Neuronal stem cell (in vitro differentiated cells): ENCODE measurements at regions not wholly inside any gene's neighbourhood (a gene's known extent, or its start where the extent isn't known, plus 50 kb on each side); places are given as distances from the start of the nearest gene placed in this dataset.

Experiments
- DNase-seq: peaks from one replicate; pipeline ENCODE4 v3.0.0-alpha.2; 2013; ENCODE audit warnings: low spot score
- H2AFZ ChIP-seq: one replicate; pipeline ENCODE4 v1.6.1; 2013; ENCODE audit warnings: mild to moderate bottlenecking, low read length, inconsistent platforms
- H2AK5ac ChIP-seq: 2 replicates; pipeline ENCODE4 v1.6.1; 2013; ENCODE audit warnings: low read depth, mild to moderate bottlenecking, inconsistent platforms, low read length, moderate library complexity, mixed read lengths
- H2BK120ac ChIP-seq: 2 replicates; pipeline ENCODE4 v1.6.1; 2013; ENCODE audit warnings: low read depth, mild to moderate bottlenecking, inconsistent platforms, low read length, moderate library complexity, mixed read lengths
- H2BK12ac ChIP-seq: one replicate; pipeline ENCODE4 v1.6.1; 2013; ENCODE audit warnings: low read length, inconsistent platforms
- H2BK15ac ChIP-seq: 2 replicates; pipeline ENCODE4 v1.6.1; 2013; ENCODE audit warnings: mild to moderate bottlenecking, low read length, inconsistent platforms, mixed read lengths
- H2BK5ac ChIP-seq: one replicate; pipeline ENCODE4 v1.6.1; 2013; ENCODE audit warnings: inconsistent platforms, mild to moderate bottlenecking, low read length, moderate library complexity
- H3K14ac ChIP-seq: one replicate; pipeline ENCODE4 v1.6.1; 2013; ENCODE audit warnings: low read length, inconsistent platforms
- H3K18ac ChIP-seq: 2 replicates; pipeline ENCODE4 v1.6.1; 2013; ENCODE audit warnings: low read length, inconsistent platforms
- H3K23ac ChIP-seq: 2 replicates; pipeline ENCODE4 v1.6.1; 2013; ENCODE audit warnings: low read depth, mild to moderate bottlenecking, mixed read lengths, low read length, inconsistent platforms; ENCODE audit not compliant: poor library complexity
- H3K27ac ChIP-seq: replicated peaks from 3 replicates; pipeline ENCODE4 v1.5.1; 2013; ENCODE audit warnings: low read length, inconsistent platforms
- H3K27me3 ChIP-seq, 3 experiments: 2 replicates each; pipeline ENCODE4 v1.6.1; 2013; ENCODE audit warnings: low read length in 3 of 3, mild to moderate bottlenecking in 2 of 3, inconsistent platforms in 1 of 3, low read depth in 1 of 3, mixed read lengths in 1 of 3, moderate library complexity in 1 of 3; ENCODE audit not compliant: control insufficient read depth in 3 of 3, insufficient read depth in 3 of 3
- H3K36me3 ChIP-seq, 2 donors: replicated peaks in 1 of 2; 2 replicates each; pipeline ENCODE4 v1.6.1; 2013; ENCODE audit warnings: low read length in 2 of 2; ENCODE audit not compliant: control insufficient read depth in 2 of 2, insufficient read depth in 2 of 2
- H3K4ac ChIP-seq: 2 replicates; pipeline ENCODE4 v1.6.1; 2013; ENCODE audit warnings: inconsistent platforms, mild to moderate bottlenecking, low read length, moderate library complexity
- H3K4me1 ChIP-seq, 2 donors: 1 replicate in 1 of 2; 2 replicates in 1 of 2; pipeline ENCODE4 v1.6.1; 2013; ENCODE audit warnings: low read length in 2 of 2, low read depth in 1 of 2; ENCODE audit not compliant: control insufficient read depth in 2 of 2, insufficient read depth in 1 of 2
- H3K4me2 ChIP-seq: one replicate; pipeline ENCODE4 v1.6.1; 2013; ENCODE audit warnings: mild to moderate bottlenecking, low read length, inconsistent platforms; ENCODE audit not compliant: insufficient read depth, poor library complexity, severe bottlenecking
- H3K4me3 ChIP-seq, 2 donors: 2 replicates each; pipeline ENCODE4 v1.5.1; 2013; ENCODE audit warnings: low read length in 2 of 2, mild to moderate bottlenecking in 2 of 2, inconsistent platforms in 1 of 2, moderate library complexity in 1 of 2
- H3K79me1 ChIP-seq: one replicate; pipeline ENCODE4 v1.6.1; 2013; ENCODE audit warnings: low read depth, mild to moderate bottlenecking, inconsistent platforms, low read length, moderate library complexity
- H3K9ac ChIP-seq: one replicate; pipeline ENCODE4 v1.6.1; 2013; ENCODE audit warnings: mild to moderate bottlenecking, low read depth, low read length, inconsistent platforms; ENCODE audit not compliant: poor library complexity
- H3K9me3 ChIP-seq, 2 donors: replicated peaks in 1 of 2; 2 replicates each; pipeline versions ENCODE3 to v1.6.1; 2013; ENCODE audit warnings: low read length in 2 of 2, mild to moderate bottlenecking in 2 of 2, inconsistent platforms in 1 of 2, low read depth in 1 of 2, mixed read lengths in 1 of 2, moderate library complexity in 1 of 2; ENCODE audit not compliant: control insufficient read depth in 2 of 2, insufficient read depth in 1 of 2
- H4K8ac ChIP-seq: one replicate; pipeline ENCODE4 v1.6.1; 2013; ENCODE audit warnings: low read depth, mild to moderate bottlenecking, inconsistent platforms, low read length, moderate library complexity
- H4K91ac ChIP-seq: one replicate; pipeline ENCODE4 v1.6.1; 2013; ENCODE audit warnings: low read length, low read depth, mild to moderate bottlenecking, inconsistent platforms; ENCODE audit not compliant: poor library complexity
- WGBS, 2 donors: extraction: QIAGEN DNeasy Blood & Tissue Kit; methylation state at CpG; one replicate each; pipeline ENCODE4 v1.1.7; 2013; ENCODE audit warnings: missing lambda C conversion rate in 2 of 2, mixed read lengths in 1 of 2; ENCODE audit not compliant: insufficient read length in 2 of 2, insufficient replicate concordance in 1 of 2; ENCODE audit errors: extremely low coverage in 2 of 2; 5-methylcytosine and 5-hydroxymethylcytosine counted together

GRCh38 chr3:137524751-137525150 lies 239.4 kb upstream of the SOX14 start:
- no peak overlapping the region for H3K4ac ChIP-seq
- no peak overlapping the region for H4K8ac ChIP-seq
- no peaks in the 10 kb centered on the region for H3K27me3 ChIP-seq
- H3K4me3 ChIP-seq: no peak overlapping the region
- H3K4me1 ChIP-seq: peaks cover 0 to 6% of the 10 kb centered on the region in 2 donors
- H2AFZ ChIP-seq: no peak overlapping the region
- no peak overlapping the region for H2BK5ac ChIP-seq
- no peak overlapping the region for H2BK120ac ChIP-seq
- no peaks in the 10 kb centered on the region for H3K79me1 ChIP-seq
- H2BK15ac ChIP-seq: no peak overlapping the region
- no peak overlapping the region for H2BK12ac ChIP-seq
- DNase-seq: no peak
- H4K91ac ChIP-seq: no peak overlapping the region
- H3K36me3 ChIP-seq: no peaks in the 10 kb centered on the region
- no peak overlapping the region for H3K9ac ChIP-seq
- H3K23ac ChIP-seq: no peak overlapping the region
- no peak overlapping the region for H3K18ac ChIP-seq
- no peak overlapping the region for H3K4me2 ChIP-seq
- WGBS, 2 donors: 100% methylated on average over 1 of the region's 1 CpG
- H3K9me3 ChIP-seq: no peaks in the 10 kb centered on the region
- H3K27ac ChIP-seq: no peak overlapping the region
- no peak overlapping the region for H2AK5ac ChIP-seq
- no peak overlapping the region for H3K14ac ChIP-seq

DNA sequence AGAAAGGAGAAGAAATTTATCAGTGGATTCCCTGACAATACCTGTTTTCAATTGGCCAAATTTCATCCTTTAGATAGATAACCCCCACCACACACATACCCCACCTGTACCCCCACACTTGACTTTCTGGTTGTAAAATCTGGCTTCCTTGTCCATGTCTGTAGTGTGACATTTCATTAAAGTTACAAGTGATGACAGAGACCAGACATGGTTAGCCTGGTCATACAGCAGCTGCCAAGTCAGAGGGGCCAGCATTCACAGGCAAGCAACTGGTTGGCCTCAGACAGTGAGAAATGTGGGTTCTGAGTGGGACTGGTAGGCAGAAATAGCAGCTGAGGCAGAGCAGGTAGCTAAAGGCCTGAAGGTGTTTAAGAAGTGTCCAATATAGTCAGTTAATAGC lies 238.6 kb upstream of the SOX14 start:
- no peak overlapping the region for H3K4me2 ChIP-seq
- no peaks in the 10 kb centered on the region for H3K79me1 ChIP-seq

DNA sequence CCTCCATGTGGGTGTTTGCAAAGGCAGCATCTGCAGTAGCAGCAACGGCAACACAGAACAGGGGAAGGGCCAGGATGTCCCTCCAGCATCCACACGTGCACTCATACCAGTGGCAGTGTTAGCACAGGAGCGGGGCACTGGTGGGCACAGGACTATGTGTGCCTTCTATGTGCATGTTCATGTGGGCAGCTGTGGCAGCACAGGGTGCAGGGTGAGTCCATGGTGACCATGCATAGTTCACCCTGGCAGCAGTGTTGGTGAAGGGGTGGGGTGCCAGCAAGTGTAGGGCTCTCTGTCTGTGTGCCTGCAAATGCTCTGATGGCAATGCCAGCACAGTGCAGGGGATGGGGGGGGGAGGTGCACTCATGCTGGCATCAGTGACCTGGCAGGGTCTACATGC lies 222.1 kb upstream of the SOX14 start:
- no peak for DNase-seq
- Histone ChIP-seq H2AFZ (no peak overlapping the region), H4K8ac (no peak overlapping the region), H3K4me2 (no peak overlapping the region), H3K4me3 (peak overlapping the region in 1 of 2 donors; percentile 62), H2BK12ac (peak overlapping the region; percentile 49), H2AK5ac (peak overlapping the region; percentile 53), H3K27ac (no peak overlapping the region), H3K4ac (peak overlapping the region; percentile 37), H3K9me3 (peaks cover 0 to 4% of the 10 kb centered on the region in 2 donors), H3K4me1 (no peaks in the 10 kb centered on the region), H2BK120ac (peak overlapping the region; percentile 95), H2BK5ac (no peak overlapping the region), H3K14ac (peak overlapping the region; percentile 82), H3K36me3 (no peaks in the 10 kb centered on the region), H3K79me1 (peaks cover 3% of the 10 kb centered on the region), H3K27me3 (peaks cover 0 to 1% (median 0%) of the 10 kb centered on the region in 3 experiments), H2BK15ac (peak overlapping the region; percentile 38), H3K23ac (peak overlapping the region; percentile 65), H3K9ac (peak overlapping the region; percentile 55), H4K91ac (no peak overlapping the region), H3K18ac (peak overlapping the region; percentile 85)
- WGBS, 2 donors: no CpG with 5 or more reads among the region's 3 CpGs

More for the DNA sequence above, 238.6 kb upstream of the SOX14 start:
- Histone ChIP-seq H2AFZ (no peak overlapping the region), H4K8ac (no peak overlapping the region), H3K9me3 (no peaks in the 10 kb centered on the region), H3K27me3 (no peaks in the 10 kb centered on the region), H3K36me3 (no peaks in the 10 kb centered on the region), H2BK120ac (no peak overlapping the region), H3K14ac (no peak overlapping the region), H3K23ac (no peak overlapping the region), H2BK5ac (no peak overlapping the region), H3K9ac (no peak overlapping the region), H3K4me3 (no peak overlapping the region), H3K4me1 (peaks cover 0 to 10% of the 10 kb centered on the region in 2 donors), H3K27ac (no peak overlapping the region), H2BK12ac (no peak overlapping the region), H3K4ac (no peak overlapping the region), H2AK5ac (no peak overlapping the region), H4K91ac (no peak overlapping the region), H2BK15ac (no peak overlapping the region), H3K18ac (no peak overlapping the region)
- DNase-seq: no peak

GRCh38 chr3:137554242-137554641 lies 209.9 kb upstream of the SOX14 start:
- Histone ChIP-seq H3K9me3 (no peaks in the 10 kb centered on the region), H2BK120ac (no peak overlapping the region), H3K18ac (no peak overlapping the region), H2AK5ac (no peak overlapping the region), H3K23ac (no peak overlapping the region), H2BK12ac (no peak overlapping the region), H3K36me3 (no peaks in the 10 kb centered on the region), H4K8ac (no peak overlapping the region), H3K4me1 (no peaks in the 10 kb centered on the region), H2BK5ac (no peak overlapping the region), H3K4me2 (no peak overlapping the region), H3K9ac (no peak overlapping the region), H2AFZ (no peak overlapping the region), H3K27ac (no peak overlapping the region), H3K4ac (no peak overlapping the region), H3K4me3 (no peak overlapping the region), H3K27me3 (no peaks in the 10 kb centered on the region), H4K91ac (no peak overlapping the region), H3K14ac (no peak overlapping the region), H2BK15ac (no peak overlapping the region), H3K79me1 (no peaks in the 10 kb centered on the region)
- DNase-seq: no peak
- WGBS, 2 donors: no CpG with 5 or more reads among the region's 2 CpGs
